C4-2B (cell line): ENCODE measurements at regions not wholly inside any gene's neighbourhood (a gene's known extent, or its start where the extent isn't known, plus 50 kb on each side); places are given as distances from the start of the nearest gene placed in this dataset.

Experiments used
- CTCF ChIP-seq: fragments of 450-650 bp; conservative IDR thresholded peaks from 2 replicates; pipeline ENCODE4 v1.5.1; 2017; ENCODE audit warnings: mild to moderate bottlenecking
- ZFX ChIP-seq: fragments of 450-650 bp; IDR thresholded peaks from 2 replicates; pipeline ENCODE4 v1.6.1; 2017

GRCh38 chr13:89011615-89012014, 1340.4 kb downstream of the SLITRK5 start:
- TF ChIP-seq CTCF (no peak), ZFX (no peak)
